Progenitor cell of endocrine pancreas (in vitro differentiated cells): ENCODE measurements at regions not wholly inside any gene's neighbourhood (a gene's known extent, or its start where the extent isn't known, plus 50 kb on each side); places are given as distances from the start of the nearest gene placed in this dataset.
A peak's percentile ranks its signal among the peaks of the same experiment; 100 is the strongest.

Experiments used
- DNase-seq: peaks from one replicate; pipeline ENCODE4 v3.0.0; 2021; ENCODE audit warnings: low spot score; ENCODE audit not compliant: unreplicated experiment
- H3K27ac Mint-ChIP-seq: 2 replicates; pipeline ENCODE4 v1.8.0; 2021; ENCODE audit warnings: mild to moderate bottlenecking, moderate library complexity, mixed read lengths
- H3K27me3 Mint-ChIP-seq: 2 replicates; pipeline ENCODE4 v1.8.0; 2021; ENCODE audit warnings: mixed read lengths
- H3K36me3 Mint-ChIP-seq: 2 replicates; pipeline ENCODE4 v1.8.0; 2022; ENCODE audit warnings: mixed read lengths; ENCODE audit not compliant: insufficient read depth
- H3K4me1 Mint-ChIP-seq: 2 replicates; pipeline ENCODE4 v1.8.0; 2021; ENCODE audit warnings: low read depth, mixed read lengths
- H3K4me3 Mint-ChIP-seq: 2 replicates; pipeline ENCODE4 v1.8.0; 2021; ENCODE audit warnings: low read depth, mild to moderate bottlenecking, moderate library complexity, mixed read lengths
- H3K9me3 Mint-ChIP-seq: 2 replicates; pipeline ENCODE4 v1.8.0; 2021; ENCODE audit warnings: low read depth, mixed read lengths
- CTCF ChIP-seq: fragments of 200-600 bp; sonication (generic); IDR thresholded peaks from one replicate; pipeline ENCODE4 v1.5.0; 2021; ENCODE audit warnings: antibody characterized with exemption, mild to moderate bottlenecking; ENCODE audit not compliant: unreplicated experiment

GRCh38 chr1:192439373-192440025 is 122.7 kb downstream of the RGS21 start:
- Mint-ChIP-seq H3K27me3 (no peaks in the 10 kb centered on the region), H3K4me1 (peaks cover 15% of the 10 kb centered on the region), H3K27ac (no peak overlapping the region), H3K36me3 (no peaks in the 10 kb centered on the region), H3K4me3 (no peak overlapping the region), H3K9me3 (peaks cover 9% of the 10 kb centered on the region)
- DNase-seq, result no peak
- TF ChIP-seq CTCF, result no peak

- no peak overlapping the region for H3K4me3 Mint-ChIP-seq
- H3K27me3 Mint-ChIP-seq, result no peaks in the 10 kb centered on the region
- H3K36me3 Mint-ChIP-seq, result no peaks in the 10 kb centered on the region
- no peak for TF ChIP-seq CTCF
- no peak for DNase-seq
- peak overlapping the region; percentile 9 for H3K27ac Mint-ChIP-seq
- peaks cover 17% of the 10 kb centered on the region for H3K4me1 Mint-ChIP-seq
- peaks cover 5% of the 10 kb centered on the region for H3K9me3 Mint-ChIP-seq
Observed at GRCh38 chr1:192441492-192441891, 124.7 kb downstream of the RGS21 start.

- H3K4me1 Mint-ChIP-seq, result peaks cover 11% of the 10 kb centered on the region
- H3K36me3 Mint-ChIP-seq, result no peaks in the 10 kb centered on the region
- H3K27ac Mint-ChIP-seq, result no peak overlapping the region
- no peak for DNase-seq
- peaks cover 5% of the 10 kb centered on the region for H3K9me3 Mint-ChIP-seq
- H3K27me3 Mint-ChIP-seq, result no peaks in the 10 kb centered on the region
- no peak overlapping the region for H3K4me3 Mint-ChIP-seq
- TF ChIP-seq CTCF, result no peak
Observed at GRCh38 chr1:192442736-192443135, 125.9 kb downstream of the RGS21 start.

- Mint-ChIP-seq H3K27ac (no peak overlapping the region), H3K4me3 (no peak overlapping the region), H3K9me3 (peaks cover 5% of the 10 kb centered on the region), H3K4me1 (peaks cover 11% of the 10 kb centered on the region), H3K27me3 (no peaks in the 10 kb centered on the region), H3K36me3 (no peaks in the 10 kb centered on the region)
- no peak for DNase-seq
- no peak for TF ChIP-seq CTCF
Observed at GRCh38 chr1:192443616-192444015, 126.8 kb downstream of the RGS21 start.

- no peak overlapping the region for H3K4me3 Mint-ChIP-seq
- DNase-seq, result no peak
- TF ChIP-seq CTCF, result no peak
- no peaks in the 10 kb centered on the region for H3K36me3 Mint-ChIP-seq
- H3K27ac Mint-ChIP-seq, result no peak overlapping the region
- peaks cover 5% of the 10 kb centered on the region for H3K9me3 Mint-ChIP-seq
- H3K27me3 Mint-ChIP-seq, result no peaks in the 10 kb centered on the region
- H3K4me1 Mint-ChIP-seq, result peaks cover 11% of the 10 kb centered on the region
Observed at GRCh38 chr1:192445241-192445640, 128.4 kb downstream of the RGS21 start.
